ENCODE measurements at regions not wholly inside any gene's neighbourhood (a gene's known extent, or its start where the extent isn't known, plus 50 kb on each side); places are given as distances from the start of the nearest gene placed in this dataset.

DNA sequence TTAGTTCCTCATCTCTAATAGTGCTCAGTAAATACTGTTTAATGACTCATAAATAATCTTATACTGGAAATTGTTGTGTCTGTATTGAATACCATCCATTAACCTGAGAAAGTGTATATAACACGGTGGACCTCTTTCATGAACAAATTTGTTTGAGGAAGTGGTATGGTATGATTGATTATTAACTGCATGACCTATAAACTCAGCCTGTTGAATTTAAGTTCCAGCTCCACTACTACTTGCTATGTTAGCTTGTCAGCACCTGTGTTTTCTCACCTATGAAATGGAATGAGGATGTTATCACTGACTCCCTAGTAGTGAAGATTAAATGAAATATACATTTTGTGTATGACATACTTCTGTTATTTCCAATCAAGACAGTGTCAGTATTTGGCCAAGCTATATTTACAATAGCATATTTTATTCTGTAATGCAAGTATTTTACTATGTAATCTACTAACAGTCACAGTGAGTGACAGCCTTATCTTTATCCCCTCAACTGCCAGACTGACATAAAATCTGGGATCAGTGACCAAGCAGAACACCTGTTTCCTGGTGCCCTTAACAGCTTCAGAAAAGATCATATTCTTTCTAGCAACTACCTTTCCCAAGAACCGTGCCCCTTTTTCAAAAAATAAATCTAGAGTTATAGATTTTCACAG lies 77.3 kb upstream of the ITGA1 start:
- DNase-seq (ENCODE audit: low read depth in 1 of 2, low spot score in 1 of 2), result no peak

DNA sequence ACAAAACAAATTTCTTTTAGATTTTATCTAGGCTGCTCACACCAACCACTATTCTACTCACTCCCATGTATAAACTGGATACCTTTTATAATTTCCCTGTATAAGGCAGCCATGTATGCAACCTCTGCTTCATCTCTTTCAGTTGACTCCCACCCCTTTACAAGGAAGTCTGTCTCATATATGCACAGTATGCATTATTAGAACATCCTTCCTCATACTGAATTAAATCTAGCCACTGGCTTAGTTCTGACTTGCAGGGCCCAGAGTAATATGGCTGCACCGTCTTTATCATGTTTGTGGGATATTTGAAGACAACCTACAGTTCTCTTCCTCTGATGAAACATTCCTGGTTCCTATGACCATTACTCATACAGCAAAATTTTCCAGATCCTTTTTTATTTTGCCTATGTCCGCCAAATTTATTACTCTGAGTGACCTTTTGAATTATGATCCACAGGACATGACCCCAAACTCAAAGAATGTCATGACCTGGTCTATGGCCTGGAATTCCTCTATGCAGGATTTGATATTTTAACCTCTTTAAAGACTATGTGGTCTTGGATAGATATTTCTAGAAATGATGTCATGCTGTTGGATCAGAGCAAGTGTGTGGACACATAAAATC lies 76.6 kb upstream of the ITGA1 start:
- DNase-seq (ENCODE audit: low read depth in 1 of 2, low spot score in 1 of 2), result no peak

DNA sequence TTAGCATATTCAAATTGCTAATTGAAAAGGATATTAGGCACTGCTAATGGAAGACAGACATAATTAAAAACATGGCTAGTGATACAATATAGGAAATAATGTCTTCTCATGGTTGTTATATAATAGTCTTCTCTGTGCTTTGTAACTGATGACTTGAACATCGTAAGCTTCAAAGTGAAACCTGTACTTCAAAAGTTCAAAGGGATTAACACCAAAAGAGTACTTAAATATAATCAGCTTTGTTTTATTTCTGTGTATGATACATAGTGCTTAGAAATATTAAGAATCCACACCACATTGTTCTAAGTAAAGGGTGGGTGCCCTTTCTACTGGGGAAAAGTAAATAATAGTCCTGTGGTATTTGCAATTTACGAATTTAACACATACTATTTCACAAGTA lies 75.4 kb upstream of the ITGA1 start:
- DNase-seq (ENCODE audit: low read depth in 1 of 2, low spot score in 1 of 2), result no peak

DNA sequence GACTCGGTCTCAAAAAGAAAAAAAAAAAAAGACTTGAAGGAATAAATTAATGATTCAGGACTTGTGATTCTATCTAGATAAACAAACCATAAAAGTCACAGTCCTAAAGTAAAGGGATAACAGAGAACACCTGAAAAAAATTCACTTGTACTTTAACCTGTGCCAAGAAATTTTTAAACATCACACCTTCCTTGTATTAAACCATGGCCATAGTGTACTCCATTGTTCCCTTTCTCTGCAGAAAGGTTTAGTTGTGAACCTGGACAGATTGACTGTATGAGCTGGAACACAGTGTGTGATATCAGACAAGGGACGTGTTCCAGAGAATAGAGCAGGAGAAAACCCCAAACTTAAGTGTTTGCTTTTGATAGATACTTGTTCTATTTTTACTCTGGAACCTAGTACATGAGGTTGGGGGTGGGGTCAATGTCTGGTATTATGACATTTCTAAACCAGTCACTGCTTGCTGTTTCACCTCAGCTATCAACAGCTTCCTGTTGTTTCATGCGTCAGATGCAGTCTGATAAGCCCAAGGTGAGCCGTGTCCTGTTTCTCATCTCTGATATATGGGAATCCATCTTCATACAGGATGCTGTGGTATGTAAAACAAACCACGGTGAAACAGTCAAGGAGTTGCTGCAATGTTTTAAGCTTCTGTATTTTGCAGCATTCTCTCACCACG lies 62.5 kb upstream of the ITGA1 start:
- peak in 1 of 2 donors; percentile 25 for DNase-seq (ENCODE audit: low read depth in 1 of 2, low spot score in 1 of 2)

DNA sequence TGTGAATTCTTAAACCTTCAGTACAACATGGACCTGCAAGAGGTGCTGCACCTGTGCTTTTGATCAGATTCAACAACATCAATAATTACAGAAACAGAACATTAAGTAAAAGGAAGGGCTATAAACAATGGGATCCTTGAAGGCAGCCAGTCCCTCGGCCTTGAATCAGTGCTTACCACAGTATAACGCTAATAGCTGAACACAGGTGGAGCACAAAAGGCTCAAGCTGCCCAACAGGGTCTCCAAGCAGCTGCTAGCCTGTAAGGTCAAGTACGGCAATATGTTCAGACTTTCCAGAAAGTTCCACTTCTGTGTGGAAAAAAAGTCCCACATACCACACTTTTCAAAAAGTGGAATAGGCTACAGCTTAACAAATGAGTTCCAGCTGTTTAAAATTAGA lies 61.9 kb upstream of the ITGA1 start:
- no peak for DNase-seq (ENCODE audit: low read depth in 1 of 2, low spot score in 1 of 2)

DNA sequence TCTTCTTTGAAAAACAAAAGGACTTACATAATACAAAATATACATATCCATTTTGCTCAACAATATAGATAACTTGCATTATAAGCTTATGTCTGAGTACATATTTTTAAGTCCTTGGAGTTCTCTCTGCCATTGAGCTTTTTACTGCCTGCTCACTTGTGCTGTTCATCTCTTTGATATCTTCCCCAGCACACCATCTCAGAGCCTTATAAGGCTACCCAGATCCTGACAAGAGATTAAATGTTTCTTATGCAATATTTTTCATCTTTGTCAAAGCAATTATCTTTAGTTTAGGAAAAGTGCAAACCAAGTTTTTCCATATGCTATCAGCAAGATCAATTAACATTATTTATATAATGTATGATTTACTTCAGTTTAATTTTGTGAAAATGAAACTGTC lies 60.7 kb upstream of the ITGA1 start:
- no peak for DNase-seq (ENCODE audit: low read depth in 1 of 2, low spot score in 1 of 2)

DNA sequence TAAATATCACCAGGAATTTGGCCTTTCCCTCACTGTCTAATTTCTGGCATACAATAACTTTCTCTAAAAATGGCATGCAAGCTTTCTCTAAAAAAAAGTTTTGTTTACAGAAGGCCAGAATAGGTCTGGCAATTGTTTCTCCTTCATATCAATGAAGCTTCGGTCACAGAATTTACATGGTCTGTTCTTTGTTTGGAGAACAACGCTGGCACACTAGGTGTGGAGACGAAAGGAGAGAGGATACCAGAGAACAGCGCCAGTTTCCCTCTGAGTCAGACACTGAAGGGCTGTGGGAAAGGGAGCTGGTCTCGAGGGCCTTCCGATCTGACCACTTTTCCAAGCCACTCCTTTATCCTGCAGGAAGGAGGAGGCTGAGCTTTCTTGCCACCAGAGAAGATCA lies 60.1 kb upstream of the ITGA1 start:
- DNase-seq (ENCODE audit: low read depth in 1 of 2, low spot score in 1 of 2), result no peak

DNA sequence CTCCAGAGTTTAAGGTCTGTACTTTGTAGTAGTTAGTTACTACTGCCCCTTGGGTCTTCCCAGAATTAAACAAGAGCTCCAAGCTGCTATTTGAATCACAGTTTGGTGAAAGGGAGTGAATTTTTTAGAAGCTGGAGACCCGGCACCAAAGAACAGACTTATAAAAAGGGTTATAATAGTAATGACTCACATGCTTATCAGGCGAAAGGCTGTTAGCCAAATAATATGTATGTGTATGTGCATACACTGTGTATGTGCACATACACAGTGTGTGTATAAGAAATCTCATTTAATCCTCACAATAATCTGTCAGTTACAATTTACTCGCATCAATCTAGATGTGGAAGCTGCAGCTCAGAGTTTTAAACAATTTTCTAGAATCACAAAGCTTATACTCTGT lies 59.5 kb upstream of the ITGA1 start:
- DNase-seq (ENCODE audit: low read depth in 1 of 2, low spot score in 1 of 2), result no peak

DNA sequence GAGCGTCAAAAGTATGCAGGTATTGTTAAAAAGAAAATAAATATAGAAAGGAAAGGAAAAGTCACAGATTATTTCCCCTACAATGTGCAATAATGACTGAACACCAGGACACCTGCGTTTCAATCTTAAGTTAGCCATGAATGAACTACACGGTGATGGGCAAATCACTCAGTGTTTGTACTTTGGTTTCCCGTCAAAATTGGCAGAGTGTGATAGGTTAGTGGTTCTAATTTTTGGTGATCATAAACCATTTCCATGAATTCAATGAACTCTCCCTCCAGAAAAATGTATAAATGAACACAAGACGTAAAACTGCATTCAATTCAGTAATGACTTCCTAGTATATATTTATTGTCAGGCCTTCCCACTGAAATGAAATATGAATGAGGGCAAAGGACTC lies 59.0 kb upstream of the ITGA1 start:
- DNase-seq (ENCODE audit: low read depth in 1 of 2, low spot score in 1 of 2), result no peak

DNA sequence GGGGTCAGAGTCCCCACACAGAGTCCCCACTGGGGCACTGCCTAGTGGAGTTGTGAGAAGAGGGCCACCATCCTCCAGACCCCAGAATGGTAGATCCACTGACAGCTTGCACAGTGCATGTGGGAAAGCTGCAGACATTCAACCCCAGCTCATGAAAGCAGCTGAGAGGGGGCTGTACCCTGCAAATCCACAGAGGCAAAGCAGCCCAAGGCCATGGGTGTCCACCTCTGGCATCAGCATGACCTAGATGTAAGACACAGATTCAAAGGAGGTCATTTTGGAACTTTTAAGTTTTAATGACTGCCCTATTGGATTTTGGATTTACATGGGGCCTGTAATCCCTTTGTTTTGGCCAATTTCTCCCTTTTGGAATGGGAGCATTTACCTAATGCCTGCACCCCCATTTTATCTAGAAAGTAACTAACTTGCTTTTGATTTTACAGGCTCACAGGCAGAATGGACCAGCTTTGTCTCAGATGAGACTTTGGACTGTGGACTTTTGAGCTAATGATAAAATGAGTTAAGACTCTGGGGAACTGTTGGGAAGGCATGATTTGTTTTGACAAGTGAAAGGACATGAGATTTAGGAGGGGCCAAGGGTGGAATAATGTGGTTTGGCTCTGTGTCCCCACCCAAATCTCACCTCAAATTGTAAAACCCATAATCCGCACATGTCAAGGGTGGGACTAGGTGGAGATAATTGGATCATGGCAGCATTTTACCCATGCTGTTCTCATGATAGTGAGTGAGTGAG lies 56.3 kb upstream of the ITGA1 start:
- DNase-seq (ENCODE audit: low read depth in 1 of 2, low spot score in 1 of 2), result no peak

DNA sequence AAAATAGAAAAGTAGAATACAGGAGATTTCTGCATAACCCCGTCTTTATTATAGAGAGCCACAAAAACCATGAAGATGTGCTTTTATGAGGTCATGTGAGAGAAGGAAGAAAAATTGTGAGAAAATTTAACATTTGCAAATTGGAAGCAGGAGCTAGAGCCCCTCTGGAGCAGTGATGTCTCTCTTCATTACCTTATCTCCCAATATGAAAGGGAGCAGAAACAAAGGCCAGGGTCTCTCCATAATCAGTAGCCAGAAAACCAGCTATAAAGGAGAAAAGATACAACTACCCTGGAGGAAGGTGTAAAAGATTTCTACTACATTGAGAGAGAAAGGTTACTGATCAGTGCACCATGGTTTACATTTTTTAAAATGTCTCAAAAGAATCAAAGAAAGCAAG lies 53.2 kb upstream of the ITGA1 start:
- no peak for DNase-seq (ENCODE audit: low read depth in 1 of 2, low spot score in 1 of 2)

DNA sequence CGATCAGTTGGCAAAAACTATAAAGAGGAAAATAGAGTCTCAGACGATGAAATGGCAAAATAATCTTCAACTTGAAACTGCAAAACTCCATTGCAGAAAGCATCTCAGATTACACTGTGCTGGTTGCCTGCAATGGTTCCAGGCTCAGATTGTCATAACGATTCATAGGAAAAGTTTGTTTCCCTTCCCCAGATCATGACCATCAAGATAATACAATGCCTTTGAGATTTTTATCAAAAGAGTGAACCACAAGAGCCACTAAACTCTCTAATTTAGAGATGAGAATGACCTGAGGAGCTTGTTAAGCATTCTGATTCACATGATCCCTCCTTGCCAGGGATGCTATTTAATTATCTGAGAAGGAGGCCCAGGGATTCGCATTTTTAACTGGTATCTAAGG lies 52.6 kb upstream of the ITGA1 start:
- DNase-seq (ENCODE audit: low read depth in 1 of 2, low spot score in 1 of 2), result no peak
